NB4 (cell line): ENCODE measurements at regions not wholly inside any gene's neighbourhood (a gene's known extent, or its start where the extent isn't known, plus 50 kb on each side); places are given as distances from the start of the nearest gene placed in this dataset.

Experiments used
- CTCF ChIP-seq: IDR thresholded peaks from one replicate; pipeline ENCODE4 v1.5.1; 2012; ENCODE audit warnings: low read depth, low read length
- POLR2A ChIP-seq: IDR thresholded peaks from 2 replicates; pipeline ENCODE4 v1.6.1; 2011; ENCODE audit warnings: mild to moderate bottlenecking; ENCODE audit not compliant: insufficient read length; ENCODE audit errors: extremely low read depth

GRCh38 chr6:125662296-125662695 is 87.1 kb upstream of the HEY2 start:
- TF ChIP-seq CTCF, result no peak
- TF ChIP-seq POLR2A, result no peak
